Myocyte (in vitro differentiated cells): ENCODE measurements at regions not wholly inside any gene's neighbourhood (a gene's known extent, or its start where the extent isn't known, plus 50 kb on each side); places are given as distances from the start of the nearest gene placed in this dataset.

ENCODE experiments used
- DNase-seq: peaks from one replicate; pipeline ENCODE4 v3.0.0-alpha.2; 2012; ENCODE audit warnings: low read depth

- DNase-seq = no peak
Observed at GRCh38 chr20:60935971-60936370, 316.1 kb upstream of the CDH4 start.

GRCh38 chr20:60937585-60937984, 314.5 kb upstream of the CDH4 start:
- no peak for DNase-seq

DNA sequence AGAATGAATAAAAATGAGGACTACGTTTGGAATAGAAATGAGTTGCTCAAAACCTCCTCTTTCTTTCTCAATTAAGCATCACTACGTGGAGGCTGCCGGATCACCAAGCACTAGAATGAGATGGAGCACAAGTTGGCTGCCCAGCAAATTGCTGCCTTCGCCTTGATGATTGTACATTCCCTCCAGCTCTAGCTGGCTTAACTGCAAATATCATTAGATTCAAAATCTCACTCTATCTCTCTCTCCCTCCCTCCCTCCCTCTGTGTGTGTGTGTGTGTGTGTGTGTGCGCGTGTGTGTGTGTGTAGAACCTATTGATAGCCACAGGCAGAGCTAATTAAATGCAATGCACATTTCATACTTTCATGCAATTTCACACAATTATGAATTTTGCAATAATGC, 310.7 kb upstream of the CDH4 start:
- DNase-seq = no peak

GRCh38 chr20:60947819-60948218, 304.2 kb upstream of the CDH4 start:
- no peak for DNase-seq

DNA sequence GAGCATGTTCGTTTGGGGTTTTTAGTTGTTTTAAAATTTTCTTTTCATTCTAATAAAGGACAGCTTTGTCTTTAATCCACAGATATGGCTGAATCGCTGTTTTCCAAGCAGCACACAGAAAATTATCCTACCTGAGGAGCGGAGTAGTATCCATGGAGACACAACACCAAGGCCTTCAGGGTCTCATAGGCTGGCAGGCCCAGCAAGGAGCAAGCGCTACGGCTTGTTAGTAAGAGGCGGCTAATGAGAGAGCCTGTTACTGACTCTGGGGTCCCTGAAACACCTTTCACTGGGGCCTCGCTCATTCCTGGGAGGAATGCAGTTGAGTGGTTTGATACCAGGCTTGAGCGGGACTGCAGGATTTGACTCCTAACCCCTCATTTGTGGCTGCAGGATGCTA, 303.8 kb upstream of the CDH4 start:
- DNase-seq = no peak

- DNase-seq = no peak
Observed at GRCh38 chr20:60950561-60950960, 301.5 kb upstream of the CDH4 start.

- DNase-seq = no peak
Observed at GRCh38 chr20:60950974-60951373, 301.1 kb upstream of the CDH4 start.

GRCh38 chr20:60952861-60953260, 299.2 kb upstream of the CDH4 start:
- DNase-seq = no peak

DNA sequence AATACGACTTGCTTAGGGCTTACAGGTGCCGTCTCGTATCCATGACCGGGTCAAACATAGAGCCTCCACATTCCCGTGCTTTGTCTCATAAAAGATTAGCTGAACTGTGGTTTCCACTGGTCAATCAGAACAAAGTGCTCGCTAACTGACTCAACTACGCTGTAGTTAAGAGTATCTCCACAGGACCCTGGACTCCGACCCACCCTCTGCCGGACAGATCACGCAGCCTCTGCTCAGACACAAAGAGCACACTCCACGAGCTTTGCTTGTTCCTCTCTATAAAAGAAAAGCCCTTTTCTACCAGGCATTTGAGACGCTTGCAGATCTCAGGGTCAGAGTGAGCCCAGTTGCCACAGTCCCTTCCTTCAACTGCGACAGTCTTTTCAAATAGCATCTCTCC, 298.7 kb upstream of the CDH4 start:
- DNase-seq = no peak

DNA sequence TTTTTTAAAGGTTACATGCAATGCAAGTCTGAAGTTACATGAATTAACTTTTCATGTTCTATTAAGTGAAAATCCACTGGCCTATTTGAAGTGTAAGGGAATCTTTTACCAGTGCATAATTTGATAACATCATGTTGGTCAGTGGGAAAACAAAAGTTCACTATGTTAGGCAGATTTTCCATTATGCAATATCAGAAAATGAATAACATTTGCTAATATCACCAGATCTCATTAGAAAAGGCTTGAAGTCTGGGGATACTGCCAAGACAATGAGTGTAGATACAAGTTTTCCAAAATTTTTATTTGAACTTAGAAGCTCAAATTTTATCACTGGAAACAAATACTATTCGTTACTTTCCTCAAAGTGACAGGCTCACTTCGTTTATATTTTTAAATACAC, 296.4 kb upstream of the CDH4 start:
- no peak for DNase-seq

- no peak for DNase-seq
Observed at GRCh38 chr20:60956194-60956593, 295.9 kb upstream of the CDH4 start.

GRCh38 chr20:60957621-60958020, 294.4 kb upstream of the CDH4 start:
- no peak for DNase-seq

DNA sequence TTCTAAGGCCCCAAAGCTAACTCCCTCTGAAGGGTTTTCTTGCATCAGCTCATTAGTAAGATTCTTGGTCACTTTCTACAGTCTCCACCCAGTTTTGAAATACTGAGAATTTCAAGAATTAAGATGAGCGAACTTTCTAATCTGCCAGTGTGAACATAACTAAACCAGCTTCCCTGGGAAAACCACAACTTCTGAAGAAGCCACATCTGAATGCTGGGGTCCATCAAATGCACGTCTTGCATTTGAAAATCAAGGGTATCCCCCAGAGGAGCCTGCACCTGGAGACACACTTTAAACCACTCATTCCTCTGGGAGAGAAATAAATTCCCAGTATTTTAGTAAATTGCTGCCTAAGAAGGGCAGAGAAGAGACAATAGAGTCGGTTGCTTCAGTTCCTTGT, 292.1 kb upstream of the CDH4 start:
- no peak for DNase-seq

DNA sequence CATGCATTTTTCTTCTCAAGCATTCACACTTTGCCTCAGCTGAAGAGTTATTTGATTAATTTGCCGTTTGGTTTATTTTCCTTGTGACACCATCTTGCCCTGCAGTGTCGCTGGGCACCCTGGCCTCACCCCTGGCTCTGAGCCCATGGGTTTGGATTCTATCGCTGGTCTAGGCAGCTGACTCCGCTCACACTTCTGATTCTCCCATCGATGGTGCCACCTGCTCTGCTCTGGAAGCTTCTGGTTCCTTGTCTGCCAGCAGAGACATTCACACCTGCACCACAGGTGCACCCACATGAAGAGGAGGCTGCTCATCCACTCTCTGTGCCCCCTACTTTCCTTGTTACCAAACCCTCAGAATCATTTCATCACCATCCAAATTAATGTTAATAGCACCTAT, 291.6 kb upstream of the CDH4 start:
- no peak for DNase-seq

- no peak for DNase-seq
Observed at GRCh38 chr20:60961551-60961950, 290.5 kb upstream of the CDH4 start.

GRCh38 chr20:60962367-60963045, 289.6 kb upstream of the CDH4 start:
- no peak for DNase-seq

- DNase-seq = no peak
Observed at GRCh38 chr20:60963146-60963545, 288.9 kb upstream of the CDH4 start.

DNA sequence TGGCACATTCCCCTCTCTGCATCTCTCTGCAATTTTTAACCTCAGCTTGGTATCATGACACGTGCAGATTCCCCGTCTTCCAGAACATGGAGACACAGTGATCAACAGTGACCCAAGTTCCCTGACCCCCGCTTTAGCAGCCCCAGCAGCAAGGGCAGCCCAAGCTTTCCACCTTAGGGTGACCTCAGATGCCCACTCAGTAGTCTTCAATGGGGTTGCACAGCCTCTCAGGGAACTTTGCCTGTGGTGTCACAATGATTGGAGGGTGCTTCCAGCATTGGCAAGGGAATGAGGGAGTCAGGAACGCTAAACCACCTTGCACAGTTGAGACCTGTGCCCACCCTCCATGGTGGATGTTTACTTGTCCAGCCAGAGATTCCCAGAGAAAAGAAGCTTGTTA, 287.1 kb upstream of the CDH4 start:
- DNase-seq = no peak

- no peak for DNase-seq
Observed at GRCh38 chr20:60966031-60966430, 286.0 kb upstream of the CDH4 start.

- no peak for DNase-seq
Observed at GRCh38 chr20:60966766-60967165, 285.3 kb upstream of the CDH4 start.

DNA sequence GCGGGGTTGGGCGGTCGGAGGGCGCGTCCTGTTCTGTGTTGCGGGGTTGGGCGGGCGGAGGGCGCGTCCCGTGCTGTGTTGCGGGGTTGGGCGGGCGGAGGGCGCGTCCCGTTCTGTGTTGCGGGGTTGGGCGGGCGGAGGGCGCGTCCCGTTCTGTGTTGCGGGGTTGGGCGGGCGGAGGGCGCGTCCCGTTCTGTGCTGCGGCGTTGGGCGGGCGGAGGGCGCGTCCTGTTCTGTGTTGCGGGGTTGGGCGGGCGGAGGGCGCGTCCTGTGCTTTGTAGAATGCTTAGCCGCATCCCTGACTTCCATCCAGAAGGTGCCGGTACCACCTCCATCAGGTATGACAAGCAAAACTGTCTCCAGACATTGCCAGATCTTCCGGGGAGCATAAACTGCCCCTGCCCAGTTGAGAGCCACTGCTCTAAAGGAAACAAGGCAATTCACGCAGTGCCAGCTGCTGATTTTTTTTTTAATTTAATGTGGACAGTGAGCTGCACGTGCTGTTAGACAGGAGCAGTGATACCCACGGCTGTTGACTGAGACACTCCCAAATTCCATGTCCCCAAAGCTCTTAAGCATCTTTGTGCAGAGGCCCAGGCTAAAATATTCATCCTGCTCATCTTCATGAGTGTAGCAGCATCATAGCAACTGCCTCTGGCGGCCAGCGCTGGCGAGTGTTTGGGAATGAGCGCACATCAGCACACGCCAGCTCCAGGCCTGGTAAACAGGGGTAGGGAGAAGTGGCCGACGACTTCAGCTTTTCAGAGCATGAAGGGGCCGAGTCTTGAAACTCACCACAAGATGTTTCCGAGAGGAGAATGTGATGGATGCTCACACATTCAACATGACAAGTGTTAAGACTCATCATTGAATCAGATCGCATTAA, 284.4 kb upstream of the CDH4 start:
- DNase-seq = no peak

- DNase-seq = no peak
Observed at GRCh38 chr20:60968853-60969720, 283.0 kb upstream of the CDH4 start.
